Endothelial cell of umbilical vein (primary cell): ENCODE measurements at regions not wholly inside any gene's neighbourhood (a gene's known extent, or its start where the extent isn't known, plus 50 kb on each side); places are given as distances from the start of the nearest gene placed in this dataset.

ENCODE experiments used
- BruUV-seq: library from RNA; stranded (reverse); fragments of 400-500 nt; replicated peaks from 2 replicates; lab custom pipeline; 2021; lab: Mats Ljungman, UMichigan
- CTCF ChIA-PET: fragments of 300-600, 350-600 bp; sonication (Branson Sonifier 250); formaldehyde crosslinking; loops from one replicate; lab custom pipeline; 2021; ENCODE audit warnings: antibody characterized with exemption, inconsistent platforms; lab: Charles Lee
- POLR2A ChIA-PET: fragments of 300-600, 350-600 bp; sonication (Branson Sonifier 250); formaldehyde crosslinking; loops from one replicate; lab custom pipeline; 2021; ENCODE audit warnings: antibody characterized with exemption, inconsistent platforms; lab: Charles Lee
- DNase-seq: peaks from one replicate; pipeline ENCODE4 v3.0.0-alpha.2; 2011; ENCODE audit warnings: low read depth, low spot score
- FAIRE-seq: peaks from 2 replicates; lab custom pipeline; 2011; peaks lifted over from hg19 to GRCh38; lab: Jason Lieb, UNC
- H2AFZ ChIP-seq: 2 replicates; pipeline ENCODE4 v1.6.0; 2012; ENCODE audit warnings: low read depth, low read length, control low read depth, inconsistent platforms
- H3K27ac ChIP-seq: 2 replicates; pipeline ENCODE4 v1.5.1; 2011; ENCODE audit warnings: low read depth, mild to moderate bottlenecking, control low read depth, low read length, moderate library complexity; ENCODE audit not compliant: insufficient read depth
- H3K27me3 ChIP-seq, 2 experiments: 2 replicates each; pipeline versions ENCODE4 v1.6.0 to v1.6.1; 2011; ENCODE audit warnings: low read length in 2 of 2, mixed read lengths in 1 of 2; ENCODE audit not compliant: control insufficient read depth in 2 of 2, insufficient read depth in 2 of 2
- H3K36me3 ChIP-seq, 2 experiments: 2 replicates in 1 of 2; 3 replicates in 1 of 2; pipeline ENCODE4 v1.5.1; 2011; ENCODE audit warnings: low read length in 2 of 2, mild to moderate bottlenecking in 1 of 2, moderate library complexity in 1 of 2; ENCODE audit not compliant: control insufficient read depth in 2 of 2, insufficient read depth in 2 of 2; ENCODE audit errors: extremely low read depth in 1 of 2
- H3K4me1 ChIP-seq: 3 replicates; pipeline ENCODE4 v1.5.1; 2011; ENCODE audit warnings: mild to moderate bottlenecking, low read length; ENCODE audit not compliant: control insufficient read depth, insufficient read depth; ENCODE audit errors: extremely low read depth
- H3K4me2 ChIP-seq: 2 replicates; pipeline ENCODE4 v1.6.1; 2011; ENCODE audit warnings: low read length, control low read depth, mixed read lengths; ENCODE audit not compliant: insufficient read depth
- H3K4me3 ChIP-seq, 3 experiments: fragments of 200-600 bp in 1 of 3; sonication (generic), shearing (Covaris generic) in 1 of 3; replicated peaks in 1 of 3; 2 replicates each; pipeline ENCODE4 v1.5.1; 2011 to 2016; ENCODE audit warnings: control low read depth in 3 of 3, low read length in 3 of 3, mild to moderate bottlenecking in 2 of 3, inconsistent platforms in 1 of 3, low read depth in 1 of 3, moderate library complexity in 1 of 3; ENCODE audit not compliant: insufficient read depth in 1 of 3
- H3K79me2 ChIP-seq: 2 replicates; pipeline ENCODE4 v1.6.0; 2012; ENCODE audit warnings: low read length, inconsistent platforms; ENCODE audit not compliant: control insufficient read depth, insufficient read depth
- H3K9ac ChIP-seq: replicated peaks from 2 replicates; pipeline ENCODE3; 2011; ENCODE audit warnings: low read length, control low read depth; ENCODE audit not compliant: insufficient read depth; ENCODE audit errors: extremely low read depth
- H3K9me1 ChIP-seq: replicated peaks from 3 replicates; pipeline ENCODE4 v1.6.0; 2011; ENCODE audit warnings: mild to moderate bottlenecking, low read length; ENCODE audit not compliant: control insufficient read depth, insufficient read depth; ENCODE audit errors: extremely low read depth
- H3K9me3 ChIP-seq: replicated peaks from 2 replicates; pipeline ENCODE4 v1.5.1; 2012; ENCODE audit warnings: low read length, inconsistent platforms; ENCODE audit not compliant: control insufficient read depth, insufficient read depth
- H4K20me1 ChIP-seq: replicated peaks from 2 replicates; pipeline ENCODE3; 2011; ENCODE audit warnings: mild to moderate bottlenecking, low read length; ENCODE audit not compliant: control insufficient read depth, insufficient read depth; ENCODE audit errors: extremely low read depth
- EZH2 ChIP-seq: IDR thresholded peaks from 2 replicates; pipeline ENCODE4 v1.6.1; 2012; ENCODE audit warnings: borderline replicate concordance, low read depth, mild to moderate bottlenecking, moderate library complexity, low read length, inconsistent platforms; ENCODE audit not compliant: severe bottlenecking
- FOS ChIP-seq: IDR thresholded peaks from 2 replicates; pipeline ENCODE4 v1.6.1; 2011; ENCODE audit warnings: mild to moderate bottlenecking, low read length, moderate library complexity, borderline replicate concordance; ENCODE audit not compliant: insufficient read depth
- GATA2 ChIP-seq: IDR thresholded peaks from 2 replicates; pipeline ENCODE4 v1.7.0; 2011; ENCODE audit warnings: low read depth, mild to moderate bottlenecking, moderate library complexity, mixed read lengths, low read length; ENCODE audit not compliant: insufficient read length, insufficient read depth
- JUN ChIP-seq: IDR thresholded peaks from 2 replicates; pipeline ENCODE4 v1.6.1; 2011; ENCODE audit warnings: borderline replicate concordance, low read depth; ENCODE audit not compliant: insufficient read length, insufficient read depth
- MAX ChIP-seq: IDR thresholded peaks from 2 replicates; pipeline ENCODE4 v1.6.1; 2011; ENCODE audit not compliant: insufficient read depth, insufficient read length
- MYC ChIP-seq: IDR thresholded peaks from one replicate; pipeline ENCODE4 v1.6.1; 2011; ENCODE audit warnings: mild to moderate bottlenecking, low read depth, low read length
- POLR2A ChIP-seq: IDR thresholded peaks from 2 replicates; pipeline ENCODE4 v1.6.1; 2012; ENCODE audit warnings: low read depth, mild to moderate bottlenecking, control low read depth, low read length
- POLR2AphosphoS5 ChIP-seq: IDR thresholded peaks from 2 replicates; pipeline ENCODE4 v1.6.1; 2012; ENCODE audit warnings: low read depth, mild to moderate bottlenecking, control low read depth, low read length, moderate library complexity; ENCODE audit not compliant: insufficient read depth
- dilution Hi-C: fragments of 300-500 bp; cut with MboI; formaldehyde crosslinking; loops from one replicate; pipeline ENCODE4 v1.15.0; 2019; ENCODE audit warnings: low sequenced_read_pairs; ENCODE audit not compliant: extremely low pct_ligation_motif_present
- intact Hi-C: fragments of 100-400 bp; cut with micrococcal nuclease; formaldehyde crosslinking; loops from one replicate; pipeline ENCODE4 v1.10.0; 2022
- TF ChIP-seq, protein P1 (sequence below), 2 donors: IDR thresholded peaks; 1 replicate in 1 of 2; 2 replicates in 1 of 2; pipeline ENCODE4 v1.5.1; 2011; ENCODE audit warnings: low read length in 2 of 2, mild to moderate bottlenecking in 2 of 2, moderate library complexity in 2 of 2, control low read depth in 1 of 2, inconsistent platforms in 1 of 2, low read depth in 1 of 2; ENCODE audit not compliant: insufficient read depth in 1 of 2; ENCODE audit errors: extremely low read depth in 1 of 2

GRCh38 chr12:83361475-83361874 is 674.8 kb downstream of the TMTC2 start:
- Histone ChIP-seq H3K4me3 (no peak overlapping the region), H2AFZ (no peak overlapping the region), H3K9ac (no peak overlapping the region), H3K27me3 (no peaks in the 10 kb centered on the region), H3K36me3 (no peaks in the 10 kb centered on the region), H3K4me2 (no peak overlapping the region), H4K20me1 (no peaks in the 10 kb centered on the region), H3K9me3 (no peaks in the 10 kb centered on the region), H3K4me1 (no peaks in the 10 kb centered on the region), H3K79me2 (no peaks in the 10 kb centered on the region), H3K27ac (no peak overlapping the region), H3K9me1 (no peaks in the 10 kb centered on the region)
- dilution Hi-C loops (no loop called here), intact Hi-C loops (no loop called here)
- DNase-seq (no peak), FAIRE-seq (no peak)
- ChIA-PET POLR2A (no interaction called here), CTCF (no interaction called here)
- no TSS peak for BruUV-seq
- TF ChIP-seq POLR2AphosphoS5 (no peak), JUN (no peak), EZH2 (no peak), FOS (no peak), MAX (no peak), POLR2A (no peak), GATA2 (no peak), MYC (no peak)
- TF ChIP-seq, protein P1, sequence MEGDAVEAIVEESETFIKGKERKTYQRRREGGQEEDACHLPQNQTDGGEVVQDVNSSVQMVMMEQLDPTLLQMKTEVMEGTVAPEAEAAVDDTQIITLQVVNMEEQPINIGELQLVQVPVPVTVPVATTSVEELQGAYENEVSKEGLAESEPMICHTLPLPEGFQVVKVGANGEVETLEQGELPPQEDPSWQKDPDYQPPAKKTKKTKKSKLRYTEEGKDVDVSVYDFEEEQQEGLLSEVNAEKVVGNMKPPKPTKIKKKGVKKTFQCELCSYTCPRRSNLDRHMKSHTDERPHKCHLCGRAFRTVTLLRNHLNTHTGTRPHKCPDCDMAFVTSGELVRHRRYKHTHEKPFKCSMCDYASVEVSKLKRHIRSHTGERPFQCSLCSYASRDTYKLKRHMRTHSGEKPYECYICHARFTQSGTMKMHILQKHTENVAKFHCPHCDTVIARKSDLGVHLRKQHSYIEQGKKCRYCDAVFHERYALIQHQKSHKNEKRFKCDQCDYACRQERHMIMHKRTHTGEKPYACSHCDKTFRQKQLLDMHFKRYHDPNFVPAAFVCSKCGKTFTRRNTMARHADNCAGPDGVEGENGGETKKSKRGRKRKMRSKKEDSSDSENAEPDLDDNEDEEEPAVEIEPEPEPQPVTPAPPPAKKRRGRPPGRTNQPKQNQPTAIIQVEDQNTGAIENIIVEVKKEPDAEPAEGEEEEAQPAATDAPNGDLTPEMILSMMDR (IDR thresholded peaks at IDR 0.05; ENCODE audit: extremely low read depth in 1 of 2, insufficient read depth in 1 of 2, low read depth in 1 of 2, low read length in 2 of 2), result no peak
